ENCODE measurements at regions not wholly inside any gene's neighbourhood (a gene's known extent, or its start where the extent isn't known, plus 50 kb on each side); places are given as distances from the start of the nearest gene placed in this dataset.

DNA sequence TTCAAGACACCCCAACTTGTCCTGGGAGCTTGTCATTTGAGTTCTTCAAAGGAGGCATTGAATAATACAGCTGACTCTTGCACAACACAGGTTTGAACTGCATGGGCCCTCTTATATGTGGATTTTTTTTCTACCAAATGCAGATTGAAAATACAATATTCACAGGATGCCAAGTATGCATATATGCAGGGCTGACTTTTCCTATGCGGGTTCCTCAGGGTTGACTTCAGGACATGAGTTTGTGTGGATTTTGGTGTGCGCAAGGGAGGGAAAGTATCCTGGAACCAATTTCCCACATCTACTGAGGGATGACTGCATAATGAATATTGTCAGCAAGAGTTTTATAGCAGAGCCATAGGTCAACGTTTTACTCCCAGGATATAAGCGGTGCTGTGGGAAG lies 70.0 kb upstream of the RALY start:
- TF ChIP-seq, protein P1, sequence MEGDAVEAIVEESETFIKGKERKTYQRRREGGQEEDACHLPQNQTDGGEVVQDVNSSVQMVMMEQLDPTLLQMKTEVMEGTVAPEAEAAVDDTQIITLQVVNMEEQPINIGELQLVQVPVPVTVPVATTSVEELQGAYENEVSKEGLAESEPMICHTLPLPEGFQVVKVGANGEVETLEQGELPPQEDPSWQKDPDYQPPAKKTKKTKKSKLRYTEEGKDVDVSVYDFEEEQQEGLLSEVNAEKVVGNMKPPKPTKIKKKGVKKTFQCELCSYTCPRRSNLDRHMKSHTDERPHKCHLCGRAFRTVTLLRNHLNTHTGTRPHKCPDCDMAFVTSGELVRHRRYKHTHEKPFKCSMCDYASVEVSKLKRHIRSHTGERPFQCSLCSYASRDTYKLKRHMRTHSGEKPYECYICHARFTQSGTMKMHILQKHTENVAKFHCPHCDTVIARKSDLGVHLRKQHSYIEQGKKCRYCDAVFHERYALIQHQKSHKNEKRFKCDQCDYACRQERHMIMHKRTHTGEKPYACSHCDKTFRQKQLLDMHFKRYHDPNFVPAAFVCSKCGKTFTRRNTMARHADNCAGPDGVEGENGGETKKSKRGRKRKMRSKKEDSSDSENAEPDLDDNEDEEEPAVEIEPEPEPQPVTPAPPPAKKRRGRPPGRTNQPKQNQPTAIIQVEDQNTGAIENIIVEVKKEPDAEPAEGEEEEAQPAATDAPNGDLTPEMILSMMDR (IDR thresholded peaks at IDR 0.05; ENCODE audit: insufficient read depth, low read depth, low read length): no peak
- TF ChIP-seq EZH2 (IDR thresholded peaks at IDR 0.05; ENCODE audit: insufficient read depth, low read length): no peak

Data from astrocyte (in vitro differentiated cells and primary cell).